ENCODE measurements at regions not wholly inside any gene's neighbourhood (a gene's known extent, or its start where the extent isn't known, plus 50 kb on each side); places are given as distances from the start of the nearest gene placed in this dataset.

- no peak overlapping the region for H3K27ac ChIP-seq (ENCODE audit: extremely low read length, insufficient read depth, low read length)
- H2AFZ ChIP-seq (ENCODE audit: low read length): no peak overlapping the region
- no TSS peak for BruUV-seq (replicated peaks)
- intact Hi-C loops (cut with micrococcal nuclease; ENCODE audit: unreplicated experiment) (no loop called here), in situ Hi-C loops (cut with HindIII; ENCODE audit: extremely low pct_ligation_motif_present, low pct_unique_long_range_greater_than_20kb) (no loop called here)
- H4K20me1 ChIP-seq (ENCODE audit: insufficient read depth, low read length): no peaks in the 10 kb centered on the region
- ATAC-seq (no peak), DNase-seq (ENCODE audit: low spot score) (no peak), FAIRE-seq (no peak)
- H3K79me2 ChIP-seq (ENCODE audit: insufficient read depth, low read length): no peaks in the 10 kb centered on the region
- H3K4me1 ChIP-seq (ENCODE audit: insufficient read depth, low read length): no peaks in the 10 kb centered on the region
- H3K27me3 ChIP-seq (ENCODE audit: control insufficient read depth in 1 of 2, insufficient read depth in 2 of 2, low read length in 2 of 2): no peaks in the 10 kb centered on the region
- H3K36me3 ChIP-seq (replicated peaks in 1 of 2; ENCODE audit: control insufficient read depth in 1 of 2, insufficient read depth in 2 of 2, low read length in 2 of 2): no peaks in the 10 kb centered on the region
- H3K4me3 ChIP-seq (replicated peaks in 1 of 3; ENCODE audit: insufficient read depth in 1 of 3, low read depth in 2 of 3, low read length in 3 of 3): no peak overlapping the region
- TF ChIP-seq FLYWCH1 (CRISPR knock-in tag; IDR thresholded peaks at IDR 0.05) (no peak), RBFOX2 (IDR thresholded peaks at IDR 0.05; ENCODE audit: low read depth, low read length) (no peak), TCF7 (IDR thresholded peaks at IDR 0.05; ENCODE audit: low read depth) (no peak), CHD4 (IDR thresholded peaks at IDR 0.05; ENCODE audit: borderline replicate concordance, low read length) (no peak), BCL6 (CRISPR knock-in tag; IDR thresholded peaks at IDR 0.05) (no peak), DRAP1 (CRISPR knock-in tag; IDR thresholded peaks at IDR 0.05) (no peak), TBL1XR1 (IDR thresholded peaks at IDR 0.05; ENCODE audit: borderline replicate concordance, low read length, partially characterized antibody) (no peak), KLF12 (CRISPR knock-in tag; IDR thresholded peaks at IDR 0.05; ENCODE audit: borderline replicate concordance) (no peak)
- TF ChIP-seq, protein P1, sequence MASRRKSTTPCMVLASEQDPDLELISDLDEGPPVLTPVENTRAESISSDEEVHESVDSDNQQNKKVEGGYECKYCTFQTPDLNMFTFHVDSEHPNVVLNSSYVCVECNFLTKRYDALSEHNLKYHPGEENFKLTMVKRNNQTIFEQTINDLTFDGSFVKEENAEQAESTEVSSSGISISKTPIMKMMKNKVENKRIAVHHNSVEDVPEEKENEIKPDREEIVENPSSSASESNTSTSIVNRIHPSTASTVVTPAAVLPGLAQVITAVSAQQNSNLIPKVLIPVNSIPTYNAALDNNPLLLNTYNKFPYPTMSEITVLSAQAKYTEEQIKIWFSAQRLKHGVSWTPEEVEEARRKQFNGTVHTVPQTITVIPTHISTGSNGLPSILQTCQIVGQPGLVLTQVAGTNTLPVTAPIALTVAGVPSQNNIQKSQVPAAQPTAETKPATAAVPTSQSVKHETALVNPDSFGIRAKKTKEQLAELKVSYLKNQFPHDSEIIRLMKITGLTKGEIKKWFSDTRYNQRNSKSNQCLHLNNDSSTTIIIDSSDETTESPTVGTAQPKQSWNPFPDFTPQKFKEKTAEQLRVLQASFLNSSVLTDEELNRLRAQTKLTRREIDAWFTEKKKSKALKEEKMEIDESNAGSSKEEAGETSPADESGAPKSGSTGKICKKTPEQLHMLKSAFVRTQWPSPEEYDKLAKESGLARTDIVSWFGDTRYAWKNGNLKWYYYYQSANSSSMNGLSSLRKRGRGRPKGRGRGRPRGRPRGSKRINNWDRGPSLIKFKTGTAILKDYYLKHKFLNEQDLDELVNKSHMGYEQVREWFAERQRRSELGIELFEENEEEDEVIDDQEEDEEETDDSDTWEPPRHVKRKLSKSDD (CRISPR knock-in tag; IDR thresholded peaks at IDR 0.05; ENCODE audit: low read depth): no peak
- TF ChIP-seq, protein P2, sequence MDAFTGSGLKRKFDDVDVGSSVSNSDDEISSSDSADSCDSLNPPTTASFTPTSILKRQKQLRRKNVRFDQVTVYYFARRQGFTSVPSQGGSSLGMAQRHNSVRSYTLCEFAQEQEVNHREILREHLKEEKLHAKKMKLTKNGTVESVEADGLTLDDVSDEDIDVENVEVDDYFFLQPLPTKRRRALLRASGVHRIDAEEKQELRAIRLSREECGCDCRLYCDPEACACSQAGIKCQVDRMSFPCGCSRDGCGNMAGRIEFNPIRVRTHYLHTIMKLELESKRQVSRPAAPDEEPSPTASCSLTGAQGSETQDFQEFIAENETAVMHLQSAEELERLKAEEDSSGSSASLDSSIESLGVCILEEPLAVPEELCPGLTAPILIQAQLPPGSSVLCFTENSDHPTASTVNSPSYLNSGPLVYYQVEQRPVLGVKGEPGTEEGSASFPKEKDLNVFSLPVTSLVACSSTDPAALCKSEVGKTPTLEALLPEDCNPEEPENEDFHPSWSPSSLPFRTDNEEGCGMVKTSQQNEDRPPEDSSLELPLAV (CRISPR knock-in tag; conservative IDR thresholded peaks at IDR 0.05; ENCODE audit: low read depth): no peak
- CTCF ChIA-PET (ENCODE audit: low intra/inter-chr PET ratio, low total read pairs): no interaction called here
- 3% methylated on average over 11 of the region's 11 CpGs for WGBS (ENCODE audit: low lambda C conversion rate)
- POLR2A ChIA-PET: no interaction called here
- H3K4me2 ChIP-seq (ENCODE audit: low read depth, low read length): no peak overlapping the region
- H3K9ac ChIP-seq (ENCODE audit: insufficient read depth, low read depth, low read length): no peak overlapping the region
- H3K9me3 ChIP-seq (ENCODE audit: low read length): peaks cover 31% of the 10 kb centered on the region
Observed at GRCh38 chr17:33561569-33562334, 268.7 kb upstream of the ASIC2 start.

Measured in HepG2 (cell line).